LNCAP (cell line): ENCODE measurements at regions not wholly inside any gene's neighbourhood (a gene's known extent, or its start where the extent isn't known, plus 50 kb on each side); places are given as distances from the start of the nearest gene placed in this dataset.

Experiments
- TF ChIP-seq, protein P1 (sequence below): fragments of 450-650 bp; IDR thresholded peaks from 2 replicates; pipeline ENCODE4 v1.5.1; 2017; ENCODE audit warnings: mild to moderate bottlenecking

DNA sequence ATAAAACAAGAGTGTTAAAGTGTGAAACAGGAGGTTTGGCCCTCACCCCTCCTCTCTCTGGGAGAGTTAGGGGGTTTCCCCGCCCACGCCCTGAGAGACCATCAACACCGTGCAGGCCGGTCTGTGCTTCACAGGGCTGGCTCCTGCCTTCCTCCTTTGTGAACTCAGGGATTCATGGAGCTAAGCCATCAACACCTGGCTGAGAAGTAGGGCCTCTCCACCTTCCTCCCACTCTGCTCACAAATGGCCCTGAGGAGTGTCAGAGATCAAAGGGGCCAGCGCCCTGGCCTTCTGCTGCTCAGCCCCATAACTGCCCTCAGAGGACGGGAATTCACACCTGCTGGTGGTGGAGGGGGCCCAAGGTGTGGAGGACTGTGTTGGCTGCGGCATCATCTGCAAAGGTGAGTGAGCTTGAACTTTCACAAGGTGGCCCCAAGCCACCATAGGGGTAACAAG is 88.6 kb downstream of the PSMB1 start:
- TF ChIP-seq, protein P1, sequence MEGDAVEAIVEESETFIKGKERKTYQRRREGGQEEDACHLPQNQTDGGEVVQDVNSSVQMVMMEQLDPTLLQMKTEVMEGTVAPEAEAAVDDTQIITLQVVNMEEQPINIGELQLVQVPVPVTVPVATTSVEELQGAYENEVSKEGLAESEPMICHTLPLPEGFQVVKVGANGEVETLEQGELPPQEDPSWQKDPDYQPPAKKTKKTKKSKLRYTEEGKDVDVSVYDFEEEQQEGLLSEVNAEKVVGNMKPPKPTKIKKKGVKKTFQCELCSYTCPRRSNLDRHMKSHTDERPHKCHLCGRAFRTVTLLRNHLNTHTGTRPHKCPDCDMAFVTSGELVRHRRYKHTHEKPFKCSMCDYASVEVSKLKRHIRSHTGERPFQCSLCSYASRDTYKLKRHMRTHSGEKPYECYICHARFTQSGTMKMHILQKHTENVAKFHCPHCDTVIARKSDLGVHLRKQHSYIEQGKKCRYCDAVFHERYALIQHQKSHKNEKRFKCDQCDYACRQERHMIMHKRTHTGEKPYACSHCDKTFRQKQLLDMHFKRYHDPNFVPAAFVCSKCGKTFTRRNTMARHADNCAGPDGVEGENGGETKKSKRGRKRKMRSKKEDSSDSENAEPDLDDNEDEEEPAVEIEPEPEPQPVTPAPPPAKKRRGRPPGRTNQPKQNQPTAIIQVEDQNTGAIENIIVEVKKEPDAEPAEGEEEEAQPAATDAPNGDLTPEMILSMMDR = no peak

DNA sequence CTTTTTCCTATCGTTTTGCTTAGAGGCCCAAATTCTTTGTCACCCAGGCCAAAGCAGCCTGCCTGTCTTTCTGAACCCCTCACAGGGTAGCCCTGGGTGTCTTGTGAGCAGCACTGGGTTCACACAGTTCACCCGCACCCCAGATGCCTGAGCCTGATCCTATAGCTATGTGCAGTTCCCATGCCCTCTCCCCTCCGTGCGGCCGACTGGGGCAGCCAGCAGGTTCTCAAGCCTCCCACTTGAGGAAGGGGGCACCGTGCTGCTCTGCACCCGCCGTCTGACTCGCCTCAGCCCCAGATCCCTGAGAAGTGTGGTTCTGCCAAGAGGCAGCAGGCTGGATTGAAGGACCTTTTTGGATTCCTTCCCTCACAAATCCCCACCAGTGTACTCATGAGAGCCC is 89.0 kb downstream of the PSMB1 start:
- TF ChIP-seq, protein P1 = no peak

DNA sequence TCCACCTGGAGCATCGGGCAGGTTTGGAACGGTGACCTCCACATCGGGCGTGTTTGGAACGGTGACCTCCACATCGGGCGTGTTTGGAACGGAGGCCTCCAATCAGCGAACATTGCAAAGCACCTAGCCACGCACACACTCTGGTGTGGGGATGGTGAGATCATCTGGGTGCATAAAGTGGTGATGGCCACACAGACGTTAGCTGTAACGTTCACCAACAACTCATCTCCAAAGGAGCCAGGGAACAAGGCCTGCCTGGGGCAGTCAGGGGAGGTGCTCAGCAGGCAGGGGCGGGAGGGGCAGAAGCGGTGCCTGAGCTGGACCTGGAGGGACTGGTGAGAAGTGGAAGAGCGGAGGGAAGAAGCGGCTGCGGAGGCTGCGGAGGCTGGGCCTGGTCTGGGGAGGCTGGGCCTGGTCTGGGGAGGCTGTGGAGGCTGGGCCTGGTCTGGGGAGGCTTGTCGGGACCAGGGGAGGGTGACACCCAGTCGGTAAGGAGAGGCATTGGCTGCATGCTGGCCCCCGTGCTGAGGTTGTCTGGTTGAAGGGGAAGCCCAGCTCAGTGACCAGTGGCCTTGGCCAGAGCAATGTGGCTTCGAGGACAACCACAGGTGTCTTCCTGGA is 89.9 kb downstream of the PSMB1 start:
- TF ChIP-seq, protein P1 = no peak

DNA sequence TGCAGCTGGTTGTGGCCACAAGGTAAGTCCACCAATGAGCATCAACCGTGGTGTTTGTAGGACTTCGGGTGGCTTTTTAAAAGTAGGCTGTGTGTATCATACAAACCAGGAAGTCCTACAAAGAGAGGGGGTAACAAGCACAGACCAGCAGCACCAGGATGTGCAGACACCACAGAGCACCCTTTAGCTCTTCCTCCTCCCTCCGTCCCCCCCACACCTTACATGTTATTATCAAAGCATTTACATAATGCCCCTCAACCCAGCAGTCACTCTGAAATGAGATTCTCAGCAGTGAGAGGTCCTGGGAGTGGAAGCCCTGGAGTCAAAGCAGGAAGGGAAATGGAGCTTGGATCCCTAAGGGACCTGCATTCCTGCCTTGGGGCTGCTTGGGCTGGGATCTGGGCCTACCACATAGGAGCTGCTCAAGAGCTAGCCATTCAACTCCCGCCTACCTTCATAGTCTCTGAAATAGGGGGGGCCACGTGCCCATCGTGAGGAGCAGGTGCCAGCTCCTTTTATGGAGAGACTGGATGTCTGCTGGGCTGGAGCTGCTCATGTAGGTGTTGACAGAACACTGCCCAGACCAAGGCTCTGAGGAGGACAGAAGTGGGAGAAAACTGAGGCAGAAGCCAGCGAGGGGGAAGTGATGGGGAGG is 90.6 kb downstream of the PSMB1 start:
- TF ChIP-seq, protein P1 = no peak

- TF ChIP-seq, protein P1 = no peak
Measured at GRCh38 chr6:170461556-170462365, 91.3 kb downstream of the PSMB1 start.

- TF ChIP-seq, protein P1 = no peak
Measured at GRCh38 chr6:170461111-170461510, 92.0 kb downstream of the PSMB1 start.

DNA sequence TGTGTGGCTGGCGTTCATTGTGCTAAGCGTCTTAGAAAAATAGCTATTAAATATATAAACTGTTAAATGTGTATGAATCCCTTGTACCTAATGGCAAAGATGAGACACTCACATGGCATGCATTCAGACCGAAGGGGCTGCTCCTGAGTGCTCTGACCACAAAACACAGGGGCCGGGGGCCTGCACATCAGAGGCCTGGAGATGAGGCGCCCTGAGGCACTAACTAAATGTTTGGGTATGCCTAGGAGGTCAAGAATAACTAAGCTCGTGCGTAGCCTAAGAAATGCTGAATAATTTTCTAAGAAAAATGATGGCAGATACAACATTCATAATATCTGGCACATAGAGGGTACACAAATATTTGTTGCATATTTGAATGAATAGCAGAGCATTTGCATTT is 92.5 kb downstream of the PSMB1 start:
- TF ChIP-seq, protein P1 = no peak
